ENCODE measurements at regions not wholly inside any gene's neighbourhood (a gene's known extent, or its start where the extent isn't known, plus 50 kb on each side); places are given as distances from the start of the nearest gene placed in this dataset.

DNA sequence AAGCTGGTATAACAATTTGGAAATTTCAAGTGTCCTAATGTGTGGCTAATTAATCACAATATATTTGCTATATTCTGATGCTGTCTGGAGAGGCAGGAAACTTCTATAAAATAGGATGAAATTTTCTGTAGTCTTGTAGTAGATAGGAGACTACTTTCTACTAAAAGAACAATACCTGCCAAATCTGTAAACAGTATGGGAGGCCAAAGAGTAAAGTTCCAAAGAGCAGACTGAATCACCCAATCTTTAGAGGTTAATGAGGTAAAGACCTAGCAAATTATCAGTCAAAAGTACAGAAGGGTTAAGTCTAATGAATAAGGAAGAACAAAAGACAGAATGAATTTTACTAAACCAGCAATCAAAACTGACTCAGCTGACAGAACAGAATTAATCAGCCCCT is 52.4 kb upstream of the RGS7BP start:
- TF ChIP-seq, protein P1, sequence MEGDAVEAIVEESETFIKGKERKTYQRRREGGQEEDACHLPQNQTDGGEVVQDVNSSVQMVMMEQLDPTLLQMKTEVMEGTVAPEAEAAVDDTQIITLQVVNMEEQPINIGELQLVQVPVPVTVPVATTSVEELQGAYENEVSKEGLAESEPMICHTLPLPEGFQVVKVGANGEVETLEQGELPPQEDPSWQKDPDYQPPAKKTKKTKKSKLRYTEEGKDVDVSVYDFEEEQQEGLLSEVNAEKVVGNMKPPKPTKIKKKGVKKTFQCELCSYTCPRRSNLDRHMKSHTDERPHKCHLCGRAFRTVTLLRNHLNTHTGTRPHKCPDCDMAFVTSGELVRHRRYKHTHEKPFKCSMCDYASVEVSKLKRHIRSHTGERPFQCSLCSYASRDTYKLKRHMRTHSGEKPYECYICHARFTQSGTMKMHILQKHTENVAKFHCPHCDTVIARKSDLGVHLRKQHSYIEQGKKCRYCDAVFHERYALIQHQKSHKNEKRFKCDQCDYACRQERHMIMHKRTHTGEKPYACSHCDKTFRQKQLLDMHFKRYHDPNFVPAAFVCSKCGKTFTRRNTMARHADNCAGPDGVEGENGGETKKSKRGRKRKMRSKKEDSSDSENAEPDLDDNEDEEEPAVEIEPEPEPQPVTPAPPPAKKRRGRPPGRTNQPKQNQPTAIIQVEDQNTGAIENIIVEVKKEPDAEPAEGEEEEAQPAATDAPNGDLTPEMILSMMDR (IDR thresholded peaks at IDR 0.05), result no peak
- no peak for TF ChIP-seq ZBTB21 (CRISPR knock-in tag; IDR thresholded peaks at IDR 0.05; ENCODE audit: borderline replicate concordance)
- TF ChIP-seq, protein P2, sequence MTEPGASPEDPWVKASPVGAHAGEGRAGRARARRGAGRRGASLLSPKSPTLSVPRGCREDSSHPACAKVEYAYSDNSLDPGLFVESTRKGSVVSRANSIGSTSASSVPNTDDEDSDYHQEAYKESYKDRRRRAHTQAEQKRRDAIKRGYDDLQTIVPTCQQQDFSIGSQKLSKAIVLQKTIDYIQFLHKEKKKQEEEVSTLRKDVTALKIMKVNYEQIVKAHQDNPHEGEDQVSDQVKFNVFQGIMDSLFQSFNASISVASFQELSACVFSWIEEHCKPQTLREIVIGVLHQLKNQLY (CRISPR knock-in tag; IDR thresholded peaks at IDR 0.05), result no peak
- TF ChIP-seq FOXP1 (CRISPR knock-in tag; IDR thresholded peaks at IDR 0.05; ENCODE audit: borderline replicate concordance), result no peak
- TF ChIP-seq FOXK1 (CRISPR knock-in tag; IDR thresholded peaks at IDR 0.05), result no peak
- TF ChIP-seq ZNF423 (CRISPR knock-in tag; IDR thresholded peaks at IDR 0.05), result no peak
